ACC112 (cell line): ENCODE measurements at regions not wholly inside any gene's neighbourhood (a gene's known extent, or its start where the extent isn't known, plus 50 kb on each side); places are given as distances from the start of the nearest gene placed in this dataset.
"Not testable (repeated sequence)": the region's sequence is repeated elsewhere in the genome, so short reads cannot be mapped to it uniquely, and the experiment has no call there.

Experiments used
- H2AFZ ChIP-seq: fragments of 200-600 bp; sonication (generic); one replicate; pipeline ENCODE4 v1.6.0; 2017; ENCODE audit warnings: antibody characterized with exemption, low read length; ENCODE audit not compliant: unreplicated experiment
- H3K27ac ChIP-seq: fragments of 200-600 bp; sonication (generic); 2 replicates; pipeline ENCODE4 v1.5.1; 2014; ENCODE audit warnings: low read depth, mild to moderate bottlenecking, antibody characterized with exemption, low read length, moderate library complexity
- H3K27me3 ChIP-seq: fragments of 200-600 bp; sonication (generic); 2 replicates; pipeline ENCODE4 v1.6.1; 2014; ENCODE audit warnings: mild to moderate bottlenecking, antibody characterized with exemption, low read length, moderate library complexity, mixed read lengths; ENCODE audit not compliant: insufficient read depth
- H3K36me3 ChIP-seq: fragments of 200-600 bp; sonication (generic); 2 replicates; pipeline ENCODE4 v1.6.1; 2016; ENCODE audit warnings: mild to moderate bottlenecking, antibody characterized with exemption, low read length, moderate library complexity, mixed read lengths; ENCODE audit not compliant: insufficient read depth
- H3K4me1 ChIP-seq: fragments of 200-600 bp; sonication (generic); one replicate; pipeline ENCODE4 v1.6.1; 2016; ENCODE audit warnings: low read length, mixed read lengths; ENCODE audit not compliant: insufficient read depth, unreplicated experiment, control insufficient read depth
- H3K4me3 ChIP-seq: fragments of 200-600 bp; sonication (generic); 2 replicates; pipeline ENCODE4 v1.5.1; 2014; ENCODE audit warnings: mild to moderate bottlenecking, low read depth, low read length
- H3K79me2 ChIP-seq: fragments of 200-600 bp; sonication (generic); one replicate; pipeline ENCODE4 v1.6.0; 2016; ENCODE audit warnings: low read length; ENCODE audit not compliant: control insufficient read depth, unreplicated experiment, insufficient read depth

DNA sequence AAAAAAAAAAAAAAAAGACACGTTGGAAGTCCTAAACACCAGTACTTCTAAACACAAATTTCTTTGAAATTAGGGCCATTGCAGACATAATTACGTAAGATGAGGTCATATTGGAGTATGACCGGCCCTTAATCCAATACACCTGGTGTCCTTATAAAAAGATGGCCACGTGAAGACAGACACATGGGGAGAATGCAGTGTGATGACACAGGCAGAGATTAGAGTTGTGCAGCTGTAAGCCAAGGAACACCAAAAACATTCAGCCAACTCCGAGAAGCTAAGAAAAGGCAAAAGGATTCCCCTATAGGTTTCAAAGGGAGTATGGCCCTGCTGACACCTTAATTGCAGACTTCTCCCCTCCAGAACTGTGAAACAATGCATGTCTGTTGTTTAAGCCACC is 379.0 kb upstream of the PDZRN3 start:
- Histone ChIP-seq H2AFZ (no peak overlapping the region), H3K79me2 (no peaks in the 10 kb centered on the region), H3K27ac (no peak overlapping the region), H3K4me1 (peaks cover 17% of the 10 kb centered on the region), H3K4me3 (no peak overlapping the region), H3K27me3 (no peaks in the 10 kb centered on the region), H3K36me3 (no peaks in the 10 kb centered on the region)

DNA sequence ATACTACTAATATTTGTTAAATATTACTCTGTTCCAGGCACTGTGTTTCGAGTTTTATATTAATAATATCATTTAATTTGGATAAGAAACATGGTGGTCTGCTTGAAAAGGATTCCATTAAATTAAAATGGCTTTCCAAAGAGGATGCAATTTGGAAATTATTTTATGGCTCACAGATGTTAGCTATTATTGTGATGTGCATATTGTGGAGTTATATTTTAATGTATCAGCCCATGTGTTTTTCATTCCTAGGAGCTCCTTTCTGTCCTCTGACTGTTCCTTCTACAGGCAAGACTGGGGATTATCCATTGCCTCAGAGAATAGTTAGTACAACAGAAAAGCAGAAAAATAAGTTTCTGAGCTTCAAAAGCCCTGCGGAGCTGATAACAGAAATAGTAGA is 376.7 kb upstream of the PDZRN3 start:
- H3K4me3 ChIP-seq: no peak overlapping the region
- no peak overlapping the region for H3K27ac ChIP-seq
- no peak overlapping the region for H2AFZ ChIP-seq
- no peaks in the 10 kb centered on the region for H3K27me3 ChIP-seq
- no peaks in the 10 kb centered on the region for H3K79me2 ChIP-seq
- H3K36me3 ChIP-seq: no peaks in the 10 kb centered on the region
- peaks cover 17% of the 10 kb centered on the region for H3K4me1 ChIP-seq

DNA sequence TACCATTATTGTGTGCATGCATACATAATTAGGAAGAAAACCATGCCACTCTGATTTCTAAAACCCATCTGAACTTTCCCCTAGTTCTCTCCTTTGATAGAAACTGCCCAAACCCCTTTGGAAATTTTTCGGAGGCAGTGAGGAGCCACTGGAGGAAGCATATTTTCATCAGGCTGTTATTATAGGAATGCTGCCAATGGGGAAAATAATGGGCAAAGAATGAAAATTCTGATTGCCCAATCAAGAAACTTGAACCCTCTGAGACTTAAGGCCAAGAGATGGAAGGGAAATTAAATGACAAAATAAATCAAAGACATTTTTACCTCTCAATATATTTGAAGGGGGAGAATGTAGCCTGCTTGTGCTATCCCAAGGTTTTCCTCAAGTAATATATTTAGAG is 376.0 kb upstream of the PDZRN3 start:
- H3K4me1 ChIP-seq: peaks cover 17% of the 10 kb centered on the region
- H3K4me3 ChIP-seq: peak overlapping the region; percentile 24; the same call in 1 of the 2 replicates
- no peaks in the 10 kb centered on the region for H3K79me2 ChIP-seq
- H3K27ac ChIP-seq: peak overlapping the region; percentile 24
- H2AFZ ChIP-seq: peak overlapping the region; percentile 7
- H3K36me3 ChIP-seq: no peaks in the 10 kb centered on the region
- H3K27me3 ChIP-seq: no peaks in the 10 kb centered on the region

DNA sequence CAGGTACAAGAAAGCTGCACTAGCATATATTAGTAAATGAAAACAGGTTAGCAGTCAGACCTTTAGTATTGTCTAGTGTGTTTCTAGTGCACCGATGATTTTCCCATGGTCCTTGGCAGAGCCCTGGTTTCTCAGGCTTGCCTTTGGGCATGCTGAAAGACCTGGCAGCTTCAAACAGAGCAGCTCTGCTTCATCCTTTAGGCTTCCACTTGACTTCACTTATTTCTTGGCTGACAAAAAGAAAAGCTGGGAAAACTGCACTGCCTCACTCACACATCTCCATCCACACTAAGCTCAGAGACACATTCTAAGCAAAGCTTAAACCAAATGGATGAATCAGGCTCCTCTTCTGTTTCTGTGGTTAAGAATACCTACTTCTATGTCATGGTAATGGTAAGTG is 374.8 kb upstream of the PDZRN3 start:
- Histone ChIP-seq H3K4me3 (no peak overlapping the region), H3K36me3 (no peaks in the 10 kb centered on the region), H3K27ac (no peak overlapping the region), H3K4me1 (peaks cover 17% of the 10 kb centered on the region), H2AFZ (no peak overlapping the region), H3K79me2 (no peaks in the 10 kb centered on the region), H3K27me3 (no peaks in the 10 kb centered on the region)

DNA sequence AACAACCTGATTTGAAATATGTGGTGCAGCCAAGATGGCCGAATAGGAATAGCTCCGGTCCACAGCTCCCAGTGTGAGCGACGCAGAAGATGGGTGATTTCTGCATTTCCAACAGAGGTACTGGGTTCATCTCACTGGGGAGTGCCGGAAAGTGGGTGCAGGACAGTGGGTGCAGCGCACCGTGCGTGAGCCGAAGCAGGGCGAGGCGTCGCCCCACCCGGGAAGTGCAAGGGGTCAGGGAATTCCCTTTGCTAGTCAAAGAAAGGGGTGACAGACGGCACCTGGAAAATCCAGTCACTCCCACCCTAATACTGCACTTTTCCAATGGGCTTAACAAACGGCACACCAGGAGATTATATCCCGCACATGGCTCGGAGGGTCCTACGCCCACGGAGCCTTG is 365.9 kb upstream of the PDZRN3 start:
- not testable (repeated sequence) for H3K79me2 ChIP-seq, H3K36me3 ChIP-seq, H3K27ac ChIP-seq, H3K27me3 ChIP-seq, H3K4me3 ChIP-seq, H3K4me1 ChIP-seq, H2AFZ ChIP-seq

DNA sequence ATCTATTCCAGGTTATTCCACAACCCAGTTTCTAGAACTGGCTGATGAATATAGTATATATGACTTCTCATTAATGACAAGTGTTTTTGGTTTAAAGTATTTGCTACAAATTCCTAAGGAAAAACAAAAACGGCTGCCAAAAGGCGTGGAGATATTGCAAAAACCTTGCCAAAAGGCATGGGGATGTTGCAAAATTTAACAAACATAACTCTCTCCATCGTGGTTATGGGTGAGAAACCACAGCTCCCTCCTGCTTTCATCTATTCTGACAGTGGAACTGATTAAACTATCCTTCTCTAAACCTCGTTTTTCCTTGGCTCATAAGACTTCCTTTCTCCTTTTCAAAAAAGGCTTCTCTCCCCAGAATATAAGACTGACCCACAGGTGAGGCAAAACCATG is 342.0 kb upstream of the PDZRN3 start:
- no peak overlapping the region for H3K27ac ChIP-seq
- H3K4me3 ChIP-seq: no peak overlapping the region
- H3K36me3 ChIP-seq: no peaks in the 10 kb centered on the region
- no peaks in the 10 kb centered on the region for H3K79me2 ChIP-seq
- H3K27me3 ChIP-seq: peaks cover 15% of the 10 kb centered on the region
- H3K4me1 ChIP-seq: no peaks in the 10 kb centered on the region
- no peak overlapping the region for H2AFZ ChIP-seq

DNA sequence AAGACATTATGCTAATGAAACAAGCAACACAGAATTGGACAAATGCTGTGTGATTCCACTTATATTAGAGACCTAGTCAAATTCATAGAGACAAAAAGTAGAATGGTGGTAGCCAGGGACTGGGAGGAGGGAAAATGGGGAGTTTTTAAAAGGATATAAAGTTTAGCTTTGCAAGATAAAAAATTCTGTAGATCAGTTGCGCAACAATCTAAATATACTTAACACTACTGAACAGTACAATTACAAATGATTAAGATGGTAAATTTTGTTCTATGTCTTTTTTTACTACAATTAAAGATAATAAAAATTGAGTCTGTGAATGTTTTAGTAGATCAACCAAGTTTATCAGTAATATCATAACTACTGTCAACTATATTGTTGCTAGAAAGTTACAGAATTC is 340.1 kb upstream of the PDZRN3 start:
- Histone ChIP-seq H3K79me2 (no peaks in the 10 kb centered on the region), H3K27me3 (peaks cover 15% of the 10 kb centered on the region), H3K4me3 (no peak overlapping the region), H3K27ac (no peak overlapping the region), H2AFZ (no peak overlapping the region), H3K36me3 (no peaks in the 10 kb centered on the region), H3K4me1 (no peaks in the 10 kb centered on the region)

DNA sequence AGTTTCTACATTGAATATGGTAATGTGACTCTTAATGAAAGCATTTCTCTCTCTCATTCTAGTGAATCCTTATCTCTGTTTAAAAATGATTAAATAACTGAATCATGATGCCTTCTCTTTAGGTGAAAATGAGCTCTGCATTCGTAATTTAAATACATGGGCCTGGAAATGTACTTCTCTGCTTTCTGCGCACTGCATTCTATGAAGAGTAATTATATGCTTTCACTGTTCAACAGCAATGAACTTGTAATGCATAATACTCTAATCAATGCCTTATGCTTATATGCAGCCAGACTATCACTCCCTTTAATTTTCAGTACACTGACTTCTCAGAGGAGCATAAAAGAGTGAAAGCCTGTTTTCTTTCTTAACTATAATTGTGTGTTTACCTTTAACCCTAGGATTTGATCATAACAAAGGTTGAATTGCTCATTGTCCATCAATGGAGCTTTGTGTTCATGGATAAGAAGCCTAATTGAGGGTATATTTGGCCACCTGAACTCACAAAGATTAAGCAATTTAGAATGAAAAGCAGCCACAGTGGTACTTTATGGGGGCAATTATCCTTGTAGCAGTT is 330.8 kb upstream of the PDZRN3 start:
- H3K27me3 ChIP-seq: peaks cover 10% of the 10 kb centered on the region; the same call in 1 of the 2 replicates
- H3K4me3 ChIP-seq: no peak overlapping the region
- H3K79me2 ChIP-seq: no peaks in the 10 kb centered on the region
- H3K36me3 ChIP-seq: no peaks in the 10 kb centered on the region
- no peaks in the 10 kb centered on the region for H3K4me1 ChIP-seq
- H2AFZ ChIP-seq: no peak overlapping the region
- H3K27ac ChIP-seq: no peak overlapping the region

DNA sequence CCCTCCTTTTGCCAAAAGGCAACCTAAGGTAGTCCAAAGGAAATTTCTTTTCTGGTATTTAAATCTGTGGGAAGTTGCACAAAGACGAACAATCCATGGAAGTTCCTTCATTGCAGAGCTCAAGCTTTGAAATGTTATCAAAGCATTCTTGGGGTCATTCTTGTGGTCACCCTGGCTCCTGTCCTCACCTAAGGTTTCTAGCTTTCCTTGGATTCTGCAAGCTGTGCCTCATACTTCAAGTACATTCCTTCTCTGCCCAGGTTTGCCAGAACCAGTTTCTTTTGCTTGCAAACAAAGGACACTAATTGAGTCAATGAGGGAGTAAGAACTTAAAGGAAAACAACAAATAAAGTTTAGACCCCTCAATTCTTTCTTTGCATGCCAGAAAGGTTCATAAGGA is 329.8 kb upstream of the PDZRN3 start:
- no peaks in the 10 kb centered on the region for H3K4me1 ChIP-seq
- H3K4me3 ChIP-seq: no peak overlapping the region

DNA sequence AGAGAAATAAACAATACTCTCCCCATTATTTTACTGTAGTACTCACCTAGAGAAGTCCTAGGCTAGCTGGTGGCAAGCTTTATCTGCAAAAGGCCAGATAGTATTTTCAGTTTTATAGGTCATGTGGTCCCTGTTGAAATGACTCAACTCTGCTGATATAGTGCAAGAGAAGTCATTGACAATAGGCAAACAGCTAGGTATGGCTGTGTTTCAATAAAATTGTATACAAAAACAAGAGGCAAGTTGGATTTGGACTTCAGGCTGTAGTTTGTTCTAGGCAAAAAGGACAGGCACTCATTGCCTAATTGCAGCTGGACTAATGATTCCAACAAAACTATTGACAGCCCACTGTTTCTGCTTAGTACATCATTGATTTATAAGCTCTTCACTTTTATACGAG is 328.0 kb upstream of the PDZRN3 start:
- Histone ChIP-seq H3K27ac (no peak overlapping the region), H3K4me1 (no peaks in the 10 kb centered on the region), H2AFZ (no peak overlapping the region), H3K27me3 (peaks cover 23% of the 10 kb centered on the region; the same call in 1 of the 2 replicates), H3K36me3 (no peaks in the 10 kb centered on the region), H3K79me2 (no peaks in the 10 kb centered on the region), H3K4me3 (no peak overlapping the region)

More for the DNA sequence above, 329.8 kb upstream of the PDZRN3 start:
- Histone ChIP-seq H3K79me2 (no peaks in the 10 kb centered on the region), H2AFZ (no peak overlapping the region), H3K27ac (no peak overlapping the region), H3K36me3 (no peaks in the 10 kb centered on the region), H3K27me3 (peaks cover 14% of the 10 kb centered on the region; the same call in 1 of the 2 replicates)

DNA sequence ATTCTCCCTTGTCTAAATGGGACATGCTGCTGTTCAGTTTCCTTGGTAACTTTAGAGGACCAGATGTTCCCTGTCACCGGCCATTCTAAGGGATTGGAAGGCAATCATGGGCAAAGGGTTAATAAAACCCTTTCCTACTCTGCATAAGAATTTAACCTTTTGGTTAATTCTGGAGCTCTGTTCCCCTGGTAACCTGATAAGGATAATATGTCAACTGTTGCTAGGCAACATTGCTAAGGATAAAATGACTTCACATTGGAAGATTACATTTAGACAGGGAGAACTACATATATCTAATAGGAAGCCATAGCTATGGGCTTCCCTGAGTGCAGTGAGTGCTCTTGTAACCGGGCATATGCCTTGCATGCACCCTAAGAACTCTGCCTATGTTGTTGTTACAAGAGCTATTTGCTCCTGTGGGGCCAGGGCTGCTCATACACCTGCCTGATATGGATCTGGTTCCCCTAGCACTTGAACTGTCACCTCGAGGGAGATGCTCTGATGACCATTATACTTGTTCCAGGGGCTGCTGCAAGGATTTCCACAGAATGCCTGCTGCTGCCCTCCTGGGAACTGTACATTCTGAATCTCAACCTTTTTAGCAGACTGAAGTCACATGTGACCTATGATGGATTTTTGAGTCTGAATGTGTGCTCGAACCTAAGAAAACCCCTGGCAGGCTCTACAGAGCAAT is 326.3 kb upstream of the PDZRN3 start:
- Histone ChIP-seq H3K27ac (no peak overlapping the region), H3K4me3 (no peak overlapping the region), H3K36me3 (no peaks in the 10 kb centered on the region), H3K4me1 (no peaks in the 10 kb centered on the region), H3K27me3 (peaks cover 17% of the 10 kb centered on the region; the same call in 1 of the 2 replicates), H2AFZ (no peak overlapping the region), H3K79me2 (no peaks in the 10 kb centered on the region)
